GM21360 (cell line): ENCODE measurements at regions not wholly inside any gene's neighbourhood (a gene's known extent, or its start where the extent isn't known, plus 50 kb on each side); places are given as distances from the start of the nearest gene placed in this dataset.
A peak's percentile ranks its signal among the peaks of the same experiment; 100 is the strongest.
"Not testable (repeated sequence)": the region's sequence is repeated elsewhere in the genome, so short reads cannot be mapped to it uniquely, and the experiment has no call there.

Experiments used
- ATAC-seq: cut with Tn5 transposase; IDR thresholded peaks from one replicate; pipeline ENCODE4 v1.9.1; 2021; ENCODE audit warnings: mild to moderate bottlenecking, moderate library complexity; ENCODE audit not compliant: unreplicated experiment

DNA sequence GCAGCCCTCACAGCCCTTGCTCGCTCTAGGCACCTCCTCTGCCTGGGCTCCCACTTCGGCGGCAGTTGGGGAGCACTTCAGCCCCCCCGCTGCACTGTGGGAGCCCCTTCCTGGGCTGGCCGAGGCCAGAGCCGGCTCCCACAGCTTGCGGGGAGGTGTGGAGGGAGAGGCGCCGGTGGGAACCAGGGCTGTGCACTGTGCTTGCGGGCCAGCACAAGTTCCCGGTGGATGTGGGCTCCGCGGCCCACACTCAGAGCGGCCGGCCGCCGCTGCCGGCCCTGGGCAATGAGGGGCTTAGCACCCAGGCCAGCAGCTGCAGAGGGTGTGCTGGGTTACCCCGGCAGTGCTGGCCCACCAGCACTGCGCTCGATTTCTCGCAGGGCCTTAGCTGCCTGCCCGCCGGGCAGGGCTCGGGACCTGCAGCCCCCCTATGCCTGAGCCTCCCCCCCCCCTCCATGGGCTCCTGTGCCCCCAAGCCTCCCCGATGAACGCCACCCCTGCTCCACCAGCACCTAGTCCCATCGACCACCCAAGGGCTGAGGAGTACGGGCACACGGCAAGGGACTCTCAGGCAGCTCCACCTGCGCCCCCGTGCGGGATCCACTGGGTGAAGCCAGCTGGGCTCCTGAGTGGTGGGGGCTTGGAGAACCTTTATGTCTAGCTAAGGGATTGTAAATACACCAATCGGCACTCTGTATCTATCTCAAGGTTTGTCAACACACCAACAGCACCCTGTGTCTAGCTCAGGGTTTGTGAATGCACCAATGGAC, 224.8 kb downstream of the ZNF608 start:
- ATAC-seq, result no peak

DNA sequence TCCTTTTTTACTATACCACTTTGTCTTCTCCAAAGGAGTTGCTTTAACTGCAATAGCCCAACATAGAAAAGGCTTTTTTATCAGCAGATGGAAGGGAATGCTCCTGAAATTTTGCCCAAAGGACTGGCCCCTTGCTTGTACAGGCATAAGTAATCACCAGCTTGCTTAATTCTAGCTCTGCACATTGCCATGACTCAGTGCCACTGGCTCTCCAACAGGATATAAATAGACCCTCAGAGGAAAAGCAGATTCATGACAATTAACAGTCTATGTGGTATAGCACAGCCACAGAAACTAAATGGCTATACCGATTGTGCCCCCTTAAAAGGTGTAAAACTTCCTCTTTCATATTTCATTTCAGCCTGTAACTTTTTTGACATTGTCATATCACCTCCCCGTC, 227.0 kb downstream of the ZNF608 start:
- peak; percentile 89 for ATAC-seq

DNA sequence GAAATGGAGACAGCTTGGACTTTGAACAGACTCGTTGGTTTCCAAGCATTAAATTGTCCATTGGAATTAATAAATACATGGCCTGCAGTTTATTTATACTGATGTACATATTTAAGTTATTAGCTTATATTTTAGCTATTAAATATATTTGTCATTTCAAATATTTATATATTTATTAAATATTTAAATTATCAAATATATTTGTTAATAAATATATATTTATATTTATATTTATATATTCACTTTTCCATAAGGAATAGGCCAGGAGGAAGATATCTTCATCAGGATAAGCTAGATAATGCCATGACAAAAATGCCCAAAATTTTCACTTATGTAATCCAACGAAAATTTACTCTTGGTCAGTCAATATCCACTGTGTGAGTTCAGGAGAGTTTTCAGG, 229.9 kb downstream of the ZNF608 start:
- ATAC-seq, result no peak

DNA sequence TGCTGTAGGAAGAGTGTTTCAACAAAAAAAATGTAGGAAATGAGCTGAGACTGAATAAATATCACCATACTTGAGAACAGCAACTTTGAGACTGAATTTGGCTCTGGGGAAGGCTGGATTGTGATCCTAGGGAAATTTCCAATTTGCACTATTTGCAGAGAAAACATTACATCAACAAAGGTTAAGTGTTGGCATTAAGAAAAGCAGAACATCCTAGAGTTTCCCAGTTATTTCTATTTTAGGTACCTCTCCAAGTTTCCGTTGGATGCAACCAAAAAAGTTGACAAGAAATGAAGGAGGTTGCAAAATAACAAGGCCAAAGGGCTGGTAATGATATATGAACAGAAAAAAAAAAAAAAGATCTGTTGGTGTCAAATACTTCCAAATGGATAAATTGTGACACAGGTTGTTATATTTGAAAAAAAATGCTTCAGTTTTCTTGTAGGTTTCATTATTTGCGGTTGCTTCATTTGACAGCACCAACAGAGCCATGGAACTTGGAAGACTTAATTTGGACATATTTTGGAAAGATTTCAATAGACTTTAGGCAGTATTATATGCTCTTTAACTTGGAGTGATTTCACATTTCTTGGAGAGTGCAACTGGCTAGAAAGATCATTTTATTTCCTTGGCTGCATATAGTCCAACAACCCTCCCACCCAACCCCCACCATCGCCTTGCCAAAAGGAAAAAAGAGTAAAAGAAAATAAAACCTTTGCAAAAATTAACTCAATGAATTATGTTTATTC, 230.8 kb downstream of the ZNF608 start:
- ATAC-seq, result no peak

DNA sequence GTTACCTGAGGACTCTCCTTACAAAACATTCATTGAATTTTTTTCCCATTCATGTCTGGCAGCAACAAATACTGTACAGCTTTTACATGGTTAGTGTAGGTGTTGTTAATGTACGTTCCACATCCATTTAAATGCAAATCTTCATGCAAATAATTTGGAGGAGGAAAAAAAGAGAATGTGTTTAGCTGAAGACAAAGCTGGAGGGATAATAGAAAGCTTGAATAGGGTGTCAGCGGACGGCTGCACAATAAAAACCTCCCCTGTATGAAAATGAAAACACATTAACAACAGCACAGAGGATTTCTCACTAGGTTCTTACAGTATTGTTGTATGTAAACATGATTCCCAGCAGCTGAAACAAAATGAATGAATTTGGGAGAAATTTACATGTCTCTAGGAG, 231.5 kb downstream of the ZNF608 start:
- ATAC-seq, result no peak

DNA sequence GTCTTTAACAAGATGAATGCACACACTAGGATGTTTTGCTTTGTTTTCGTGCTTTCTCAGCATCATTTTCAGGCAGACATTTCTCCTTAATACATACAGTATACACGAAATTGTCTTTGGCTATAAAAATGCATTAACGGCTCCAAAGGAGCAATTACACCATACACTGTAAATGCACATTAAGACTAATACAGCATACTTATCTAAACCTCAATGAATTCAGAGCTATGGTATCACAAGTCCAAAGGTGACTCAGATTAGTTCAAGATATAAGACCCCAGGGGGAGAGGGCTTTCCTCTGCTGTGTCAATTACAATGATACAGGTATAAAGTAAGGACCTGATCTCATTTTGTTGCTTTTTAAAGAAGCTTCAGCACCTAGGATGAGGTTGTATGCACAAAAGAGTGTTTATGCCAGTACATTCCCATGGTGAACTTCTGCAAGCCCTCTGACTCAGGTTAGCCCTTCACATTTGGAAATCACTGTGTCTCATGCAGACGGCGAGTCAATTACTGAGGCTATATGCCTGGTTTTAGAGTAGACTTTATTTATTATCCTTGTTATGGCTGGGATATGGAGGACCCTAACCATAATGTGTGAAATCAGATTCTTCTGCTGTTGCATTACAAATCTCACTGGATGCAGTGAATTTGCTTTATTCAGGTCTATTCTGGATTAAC, 233.3 kb downstream of the ZNF608 start:
- ATAC-seq, result no peak

DNA sequence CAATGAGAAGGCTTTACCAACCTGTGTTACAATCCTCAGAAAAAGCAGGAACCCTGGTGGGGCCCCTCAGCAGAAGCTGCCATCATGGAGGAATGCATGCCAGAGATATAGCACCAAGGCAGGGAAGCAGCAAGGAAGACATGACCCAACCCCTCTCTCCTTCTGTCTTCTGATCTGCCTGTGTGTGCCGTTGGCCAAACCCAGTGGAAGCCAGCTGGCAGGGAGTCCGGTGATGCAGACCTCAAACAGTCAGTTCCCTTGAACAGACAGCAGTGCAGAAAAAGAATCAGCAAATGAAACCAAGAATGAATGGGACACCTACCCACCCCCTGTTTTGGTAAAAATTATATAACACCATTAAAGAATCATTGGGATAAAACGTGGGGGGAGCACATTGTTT, 234.2 kb downstream of the ZNF608 start:
- ATAC-seq, result no peak

DNA sequence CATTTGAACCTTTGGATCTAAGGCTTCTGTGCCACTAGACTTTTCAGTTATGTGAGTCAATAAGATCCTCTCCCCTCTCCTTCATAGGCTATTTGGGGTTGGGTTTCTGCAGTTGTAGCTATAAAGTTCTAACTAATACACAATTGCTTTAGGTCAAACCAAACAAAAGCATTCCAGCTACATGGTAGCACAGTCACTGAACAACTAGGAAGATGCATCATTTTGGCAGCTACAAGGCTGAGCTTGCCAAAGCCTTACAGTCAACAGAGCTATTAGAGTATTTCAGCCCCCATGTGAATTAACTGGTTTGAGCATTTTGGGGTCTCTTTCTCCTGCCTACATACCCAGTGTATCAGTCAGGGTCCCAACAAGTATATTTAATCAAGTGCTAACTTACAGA, 234.6 kb downstream of the ZNF608 start:
- ATAC-seq, result no peak

DNA sequence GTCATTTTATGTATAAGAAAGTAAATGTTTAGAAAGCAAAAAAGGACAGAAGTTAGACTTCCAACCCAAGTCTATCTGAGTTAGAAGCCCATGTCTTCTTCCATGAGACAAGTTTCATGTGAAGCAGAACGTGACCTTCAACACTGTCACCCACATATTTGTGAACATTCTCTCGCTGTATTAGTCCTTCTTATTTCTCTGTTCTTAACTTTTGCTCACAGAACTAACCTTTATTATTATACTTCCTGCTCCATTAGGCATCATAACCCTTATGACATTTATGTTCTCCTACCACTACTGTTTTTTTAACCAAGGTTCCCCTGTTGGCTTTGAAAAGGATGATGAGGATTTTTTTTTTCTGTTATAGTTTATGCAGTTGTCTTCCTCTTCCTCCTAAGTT, 238.8 kb downstream of the ZNF608 start:
- ATAC-seq, result no peak

DNA sequence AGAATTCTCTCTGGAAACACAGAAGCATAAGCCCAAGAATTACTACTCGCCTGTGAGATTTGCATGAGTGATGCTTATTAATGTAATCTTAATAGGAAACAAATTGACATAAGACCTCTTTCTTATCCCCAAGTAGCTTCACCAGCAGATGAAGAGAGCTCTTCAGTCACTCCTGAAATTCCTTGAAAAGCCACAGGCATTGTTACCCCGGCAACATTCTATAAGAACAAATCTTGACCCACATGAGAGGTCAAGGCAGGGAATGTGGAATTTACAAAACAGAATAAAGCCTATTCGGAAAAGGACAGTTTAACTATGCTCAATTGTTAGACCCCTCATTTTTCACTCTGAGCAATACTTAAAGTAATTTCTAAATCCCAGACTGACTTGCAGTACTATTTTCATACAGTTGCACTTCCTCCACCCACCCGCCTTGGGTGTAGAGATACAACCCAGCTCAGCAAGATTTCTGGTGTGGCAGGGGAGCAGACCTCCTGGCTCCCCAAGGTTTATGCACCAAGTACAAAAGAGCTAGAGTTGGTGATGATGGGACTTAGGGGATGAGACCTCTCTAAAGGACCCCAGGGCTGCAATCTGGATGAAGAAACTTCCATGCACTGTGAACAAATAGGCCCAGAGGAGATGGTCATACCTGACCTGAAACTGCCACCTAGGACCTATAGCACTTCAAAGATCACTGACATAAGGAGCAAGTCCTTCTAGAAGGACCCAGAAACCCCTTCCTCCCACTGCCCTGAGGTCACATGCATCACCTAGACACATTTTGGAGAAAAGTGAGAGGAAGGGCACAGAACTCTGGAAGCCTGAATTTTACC, 242.1 kb downstream of the ZNF608 start:
- peak; percentile 99 for ATAC-seq

DNA sequence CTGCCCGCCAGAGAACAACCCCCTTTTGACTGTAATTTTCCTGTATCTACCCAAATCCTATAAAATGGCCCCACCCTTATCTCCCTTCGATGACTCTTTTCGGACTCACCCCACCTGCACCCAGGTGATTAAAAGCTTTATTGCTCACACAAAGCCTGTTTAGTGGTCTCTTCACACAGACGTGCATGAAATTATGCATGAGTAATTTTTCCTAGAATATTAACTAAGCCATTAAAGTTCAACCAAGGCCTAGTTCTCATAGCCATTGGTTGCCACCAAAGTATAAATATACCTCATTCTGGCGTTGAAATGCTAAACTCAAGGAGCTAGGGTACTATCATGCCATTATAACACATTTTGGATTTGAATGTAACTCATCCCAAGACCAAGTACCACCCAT, 243.9 kb downstream of the ZNF608 start:
- no peak for ATAC-seq

DNA sequence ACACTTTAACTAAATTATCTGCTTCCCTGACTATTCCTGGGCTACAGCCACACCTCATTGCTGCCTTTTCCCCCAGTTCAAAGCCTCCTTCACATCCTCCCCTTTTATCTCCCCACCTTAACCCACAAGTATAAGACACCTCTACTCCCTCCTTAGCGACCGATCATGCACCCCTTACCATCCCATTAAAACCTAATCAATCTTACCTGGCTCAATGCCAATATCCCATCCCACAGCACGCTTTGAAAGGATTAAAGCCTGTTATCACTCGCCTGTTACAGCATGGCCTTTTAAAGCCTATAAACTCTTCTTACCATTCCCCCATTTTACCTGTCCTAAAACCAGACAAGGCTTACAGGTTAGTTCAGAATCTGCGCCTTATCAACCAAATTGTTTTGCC, 246.6 kb downstream of the ZNF608 start:
- not testable (repeated sequence) for ATAC-seq

DNA sequence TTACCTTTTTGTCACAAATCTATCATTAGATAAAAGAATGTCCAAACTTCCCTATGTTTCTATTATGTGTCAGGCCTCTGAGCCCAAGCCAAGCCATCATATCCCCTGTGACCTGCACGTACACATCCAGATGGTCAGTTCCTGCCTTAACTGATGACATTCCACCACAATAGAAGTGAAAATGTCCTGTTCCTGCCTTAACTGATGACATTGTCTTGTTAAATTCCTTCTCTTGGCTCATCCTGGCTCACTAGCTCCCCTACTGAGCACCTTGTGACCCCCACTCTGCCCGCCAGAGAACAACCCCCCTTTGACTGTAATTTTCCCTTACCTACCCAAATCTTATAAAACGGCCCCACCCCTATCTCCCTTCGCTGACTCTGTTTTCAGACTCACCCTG, 249.5 kb downstream of the ZNF608 start:
- not testable (repeated sequence) for ATAC-seq

DNA sequence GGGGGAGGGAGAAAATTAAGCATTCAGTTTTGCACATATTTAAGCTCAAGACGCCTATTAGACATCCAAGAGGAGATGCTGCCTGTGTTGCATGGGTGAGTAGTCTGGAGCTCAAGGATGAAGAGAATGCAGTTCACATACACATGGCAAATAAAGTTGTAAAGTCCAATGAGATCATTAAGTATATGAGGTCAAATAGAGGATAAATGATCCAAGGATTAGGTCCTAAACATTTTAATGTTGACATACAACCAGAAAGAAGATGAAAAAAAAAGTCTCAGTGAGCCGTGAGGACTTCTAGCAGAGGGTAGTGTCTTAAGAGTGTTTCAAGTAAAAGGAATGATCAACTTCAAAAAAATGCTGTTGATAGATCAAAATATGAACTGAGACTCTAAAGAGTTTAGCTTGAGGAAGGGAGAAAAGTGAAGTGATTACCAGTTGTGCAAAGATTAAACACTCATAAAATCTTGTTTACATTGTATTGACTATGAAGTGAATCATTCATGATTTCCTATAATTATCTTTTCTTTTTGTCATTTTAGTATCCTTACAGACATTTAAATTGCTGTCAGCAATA, 251.8 kb downstream of the ZNF608 start:
- ATAC-seq, result no peak

DNA sequence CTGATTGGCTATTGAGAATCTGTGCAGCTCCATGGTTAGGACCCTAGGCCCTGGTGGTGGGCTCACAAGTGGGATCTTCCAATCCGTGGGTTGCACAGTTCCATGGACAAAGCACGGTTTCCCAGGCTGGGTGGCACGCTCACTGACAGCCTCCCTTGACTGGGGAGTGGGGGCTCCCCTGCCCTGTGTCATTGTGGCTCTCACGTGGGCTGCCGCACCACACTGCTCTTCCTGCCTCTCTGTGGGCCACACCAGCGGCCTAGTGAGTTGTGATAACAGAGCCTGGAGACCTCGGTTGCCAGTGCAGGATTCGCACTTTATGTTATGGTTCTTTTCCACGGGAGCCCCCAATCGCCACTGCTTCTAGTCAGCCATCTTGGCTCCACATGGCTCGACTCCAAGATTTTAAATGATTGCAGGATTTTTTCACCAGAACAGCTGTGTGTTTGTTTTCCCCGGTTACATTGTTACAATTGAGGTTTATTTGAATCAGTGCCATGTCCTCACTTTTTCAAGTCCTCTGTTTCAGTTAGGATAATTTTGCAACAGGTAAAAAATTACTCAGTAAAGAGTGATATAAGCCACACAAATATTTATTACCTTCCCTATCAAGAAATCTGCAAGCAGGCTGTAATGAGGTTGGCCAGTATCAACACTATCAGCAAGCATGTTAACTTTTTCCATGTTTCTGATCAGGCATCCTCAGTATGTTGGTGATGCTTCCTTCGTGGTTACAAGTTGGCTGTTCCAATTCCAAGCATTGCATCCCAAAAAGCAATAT, 253.8 kb downstream of the ZNF608 start:
- ATAC-seq, result no peak

DNA sequence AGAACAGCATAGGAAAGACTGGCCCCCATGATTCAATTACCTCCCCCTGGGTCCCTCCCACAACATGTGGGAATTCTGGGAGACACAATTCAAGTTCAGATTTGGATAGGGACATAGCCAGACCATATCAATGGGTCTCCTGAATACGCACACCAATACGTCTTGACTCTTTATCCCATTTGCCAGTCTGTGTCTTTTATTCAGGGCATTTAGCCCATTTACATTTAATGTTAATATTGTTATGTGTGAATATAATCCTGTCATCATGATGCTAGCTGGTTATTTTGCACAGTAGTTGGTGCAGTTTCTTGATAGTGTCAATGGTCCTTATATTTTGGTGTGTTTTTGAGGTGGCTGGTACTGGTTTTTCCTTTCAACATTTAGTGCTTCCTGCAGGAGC, 256.1 kb downstream of the ZNF608 start:
- ATAC-seq, result not testable (repeated sequence)

DNA sequence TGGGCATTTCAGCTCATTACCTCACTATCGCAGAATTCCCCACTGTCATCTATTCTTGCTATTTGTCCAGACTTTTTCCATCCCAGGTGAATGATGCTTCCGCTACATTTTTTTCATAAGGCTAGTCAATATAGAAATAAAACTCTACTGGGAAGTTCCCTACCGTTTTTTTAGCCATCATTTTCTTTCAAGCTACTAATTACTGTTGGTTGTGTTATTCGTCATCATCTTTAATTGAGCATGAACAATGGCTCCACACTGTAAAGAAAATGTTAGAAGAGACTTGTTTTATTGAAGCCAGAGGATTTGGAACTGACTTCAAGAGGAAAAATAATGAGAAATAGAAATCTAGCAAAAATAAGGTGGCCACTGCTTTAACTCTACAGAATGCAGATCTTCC, 265.0 kb downstream of the ZNF608 start:
- ATAC-seq, result no peak

DNA sequence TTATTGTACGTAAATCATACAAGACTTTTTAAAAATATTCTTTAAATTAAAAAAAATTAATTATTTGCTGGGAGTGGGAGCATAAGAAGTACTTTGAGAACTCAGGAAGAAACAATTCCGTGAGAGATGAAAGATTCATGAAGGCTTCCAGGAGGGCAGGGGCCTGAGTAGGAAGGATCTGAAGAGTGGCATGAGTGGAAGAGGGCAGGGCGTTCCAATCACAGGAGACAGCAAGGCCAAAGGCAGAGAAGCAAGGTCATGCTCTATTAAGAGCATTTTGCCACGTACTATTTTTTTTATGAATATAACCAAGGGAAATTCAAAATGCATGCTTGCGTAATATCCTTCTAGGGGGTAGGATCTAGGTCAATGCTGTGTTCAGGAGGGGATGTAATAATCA, 265.5 kb downstream of the ZNF608 start:
- no peak for ATAC-seq

DNA sequence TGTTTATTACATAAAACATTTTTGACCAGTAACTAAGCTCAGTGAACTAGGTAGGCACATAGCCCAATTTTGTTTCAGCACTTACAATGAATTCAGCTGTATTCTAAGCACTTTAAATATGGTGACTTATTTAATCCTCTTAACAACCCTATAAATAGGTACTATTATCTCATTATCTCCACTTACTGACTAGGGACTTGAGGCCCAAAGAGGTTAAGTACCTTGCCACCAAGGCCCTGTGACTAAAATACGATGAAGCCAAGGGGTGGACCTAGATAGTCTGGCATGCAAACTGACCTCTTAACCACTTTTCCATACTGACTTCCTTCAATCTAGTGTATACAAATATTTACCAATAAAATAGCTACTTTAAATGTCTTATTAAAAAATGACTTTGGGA, 266.4 kb downstream of the ZNF608 start:
- no peak for ATAC-seq

DNA sequence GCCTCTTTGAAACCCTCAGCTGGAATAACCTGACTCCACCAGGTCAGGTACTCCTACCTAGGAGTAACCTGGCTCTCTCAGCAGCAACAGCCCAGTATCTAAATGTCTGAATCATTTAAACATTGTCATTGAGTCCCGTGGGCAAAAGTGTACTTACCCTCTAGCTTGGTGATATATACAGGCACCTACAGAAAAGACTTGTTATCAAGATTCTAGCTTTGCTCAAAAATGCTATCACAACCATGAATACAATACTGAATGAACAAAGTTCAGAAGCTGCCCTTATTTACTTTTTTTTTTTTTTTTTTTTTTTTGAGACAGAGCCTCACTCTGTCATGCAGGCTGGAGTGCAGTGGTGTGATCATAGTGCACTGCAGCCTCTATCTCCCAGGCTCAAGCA, 268.2 kb downstream of the ZNF608 start:
- ATAC-seq, result no peak
